Suprapubic skin (tissue), 4 donors: ENCODE measurements at regions not wholly inside any gene's neighbourhood (a gene's known extent, or its start where the extent isn't known, plus 50 kb on each side); places are given as distances from the start of the nearest gene placed in this dataset.

Experiments used
- DNase-seq, 2 donors: peaks; one replicate each; pipeline ENCODE4 v3.0.0-alpha.2; 2019; ENCODE audit warnings: low spot score in 2 of 2
- H3K27ac ChIP-seq: fragments of 200-600 bp; sonication (generic); one replicate; pipeline ENCODE4 v1.5.1; 2019
- H3K27me3 ChIP-seq: fragments of 200-600 bp; sonication (generic); one replicate; pipeline ENCODE4 v1.5.1; 2019
- H3K36me3 ChIP-seq: fragments of 200-600 bp; sonication (generic); one replicate; pipeline ENCODE4 v1.5.1; 2019
- H3K4me1 ChIP-seq: fragments of 200-600 bp; sonication (generic); one replicate; pipeline ENCODE4 v1.5.1; 2019
- H3K4me3 ChIP-seq: fragments of 200-600 bp; sonication (generic); one replicate; pipeline ENCODE4 v1.5.1; 2019; ENCODE audit warnings: mild to moderate bottlenecking
- H3K9me3 ChIP-seq: fragments of 200-600 bp; sonication (generic); one replicate; pipeline ENCODE4 v1.5.1; 2019
- CTCF ChIP-seq, 2 donors: fragments of 200-600 bp in 1 of 2; fragments of 450-650 bp in 1 of 2; sonication (generic) in 1 of 2; IDR thresholded peaks; one replicate each; pipeline ENCODE4 v1.5.1; 2016 to 2019; ENCODE audit warnings: antibody characterized with exemption in 2 of 2, mild to moderate bottlenecking in 1 of 2, moderate library complexity in 1 of 2
- EP300 ChIP-seq: sonication (generic); formaldehyde crosslinking; IDR thresholded peaks from one replicate; pipeline ENCODE4 v1.6.1; 2017; ENCODE audit warnings: antibody characterized with exemption
- POLR2A ChIP-seq, 2 donors: fragments of 450-650 bp; IDR thresholded peaks; one replicate each; pipeline ENCODE4 v1.6.1; 2017; ENCODE audit warnings: antibody characterized with exemption in 2 of 2, mild to moderate bottlenecking in 2 of 2, moderate library complexity in 2 of 2
- POLR2AphosphoS5 ChIP-seq, 3 donors: sonication (generic); formaldehyde crosslinking; IDR thresholded peaks; one replicate each; pipeline ENCODE4 v1.6.1; 2017; ENCODE audit warnings: antibody characterized with exemption in 3 of 3
- WGBS: methylation state at CpG from one replicate; pipeline ENCODE4 v1.1.5; 2018; 5-methylcytosine and 5-hydroxymethylcytosine counted together

GRCh38 chr15:79676621-79677020 lies 220.2 kb downstream of the MTHFS start:
- H3K36me3 ChIP-seq: no peaks in the 10 kb centered on the region
- DNase-seq: no peak
- no peak overlapping the region for H3K4me3 ChIP-seq
- TF ChIP-seq POLR2AphosphoS5 (IDR thresholded peaks at IDR 0.05): no peak
- TF ChIP-seq POLR2A (IDR thresholded peaks at IDR 0.05): no peak
- no peak for TF ChIP-seq EP300
- TF ChIP-seq CTCF (IDR thresholded peaks at IDR 0.05): no peak
- WGBS: 93% methylated on average over 2 of the region's 2 CpGs
- H3K27ac ChIP-seq: no peak overlapping the region
- H3K9me3 ChIP-seq: no peaks in the 10 kb centered on the region
- H3K4me1 ChIP-seq: peaks cover 6% of the 10 kb centered on the region
- peaks cover 3% of the 10 kb centered on the region for H3K27me3 ChIP-seq

- no peak for DNase-seq
- peaks cover 3% of the 10 kb centered on the region for H3K27me3 ChIP-seq
- H3K9me3 ChIP-seq: no peaks in the 10 kb centered on the region
- H3K4me3 ChIP-seq: no peak overlapping the region
- no peak for TF ChIP-seq POLR2A (IDR thresholded peaks at IDR 0.05)
- TF ChIP-seq POLR2AphosphoS5 (IDR thresholded peaks at IDR 0.05): no peak
- TF ChIP-seq CTCF (IDR thresholded peaks at IDR 0.05): no peak
- no peak for TF ChIP-seq EP300
- WGBS: 72% methylated on average over 7 of the region's 7 CpGs
- H3K36me3 ChIP-seq: no peaks in the 10 kb centered on the region
- H3K27ac ChIP-seq: no peak overlapping the region
- H3K4me1 ChIP-seq: peaks cover 12% of the 10 kb centered on the region
These were observed 219.6 kb downstream of the MTHFS start for GRCh38 chr15:79677241-79677640.

GRCh38 chr15:79678032-79678701 lies 218.6 kb downstream of the MTHFS start:
- DNase-seq: no peak
- WGBS: 94% methylated on average over 1 of the region's 1 CpG
- TF ChIP-seq POLR2A (IDR thresholded peaks at IDR 0.05): no peak
- H3K27me3 ChIP-seq: peaks cover 3% of the 10 kb centered on the region
- no peak overlapping the region for H3K27ac ChIP-seq
- H3K9me3 ChIP-seq: no peaks in the 10 kb centered on the region
- H3K36me3 ChIP-seq: no peaks in the 10 kb centered on the region
- peaks cover 19% of the 10 kb centered on the region for H3K4me1 ChIP-seq
- no peak overlapping the region for H3K4me3 ChIP-seq

- H3K4me3 ChIP-seq: no peak overlapping the region
- TF ChIP-seq EP300 (no peak), POLR2AphosphoS5 (IDR thresholded peaks at IDR 0.05) (no peak), POLR2A (IDR thresholded peaks at IDR 0.05) (no peak)
- no peak overlapping the region for H3K27ac ChIP-seq
- no peaks in the 10 kb centered on the region for H3K9me3 ChIP-seq
- 54% methylated on average over 5 of the region's 5 CpGs for WGBS
- no peak for DNase-seq
- no peaks in the 10 kb centered on the region for H3K27me3 ChIP-seq
- peaks cover 19% of the 10 kb centered on the region for H3K4me1 ChIP-seq
- H3K36me3 ChIP-seq: no peaks in the 10 kb centered on the region
These were observed 216.1 kb downstream of the MTHFS start for GRCh38 chr15:79680720-79681119.

- H3K4me1 ChIP-seq: peaks cover 19% of the 10 kb centered on the region
- no peaks in the 10 kb centered on the region for H3K9me3 ChIP-seq
- no peaks in the 10 kb centered on the region for H3K27me3 ChIP-seq
- WGBS: 9% methylated on average over 3 of the region's 3 CpGs
- peak overlapping the region; percentile 83 for H3K27ac ChIP-seq
- TF ChIP-seq CTCF (IDR thresholded peaks at IDR 0.05): no peak
- no peak for TF ChIP-seq POLR2A (IDR thresholded peaks at IDR 0.05)
- TF ChIP-seq EP300: no peak
- no peak for TF ChIP-seq POLR2AphosphoS5 (IDR thresholded peaks at IDR 0.05)
- no peaks in the 10 kb centered on the region for H3K36me3 ChIP-seq
- no peak for DNase-seq
- no peak overlapping the region for H3K4me3 ChIP-seq
These were observed 214.5 kb downstream of the MTHFS start for GRCh38 chr15:79682285-79682684.

GRCh38 chr15:79682851-79683288 lies 213.9 kb downstream of the MTHFS start:
- 56% methylated on average over 4 of the region's 4 CpGs for WGBS
- Histone ChIP-seq H3K27ac (peak overlapping the region; percentile 83), H3K4me1 (peaks cover 19% of the 10 kb centered on the region), H3K4me3 (no peak overlapping the region), H3K36me3 (no peaks in the 10 kb centered on the region), H3K27me3 (no peaks in the 10 kb centered on the region), H3K9me3 (no peaks in the 10 kb centered on the region)
- TF ChIP-seq POLR2AphosphoS5 (IDR thresholded peaks at IDR 0.05) (no peak), EP300 (no peak), POLR2A (IDR thresholded peaks at IDR 0.05) (no peak), CTCF (IDR thresholded peaks at IDR 0.05) (no peak)
- no peak for DNase-seq
